Body of pancreas (tissue), 4 donors: ENCODE measurements at regions not wholly inside any gene's neighbourhood (a gene's known extent, or its start where the extent isn't known, plus 50 kb on each side); places are given as distances from the start of the nearest gene placed in this dataset.

Source experiments
- ATAC-seq: fragments of 150-250 bp; one replicate; pipeline ENCODE4 v1.9.1; 2016
- DNase-seq, 4 donors: peaks; one replicate each; pipeline ENCODE4 v3.0.0-alpha.2; 2019
- H3K27ac ChIP-seq, 4 donors: fragments of 200-600 bp; sonication (generic); 1 replicate in 3 of 4; 2 replicates in 1 of 4; pipeline versions ENCODE4 v1.5.1 to v1.6.1; 2016 to 2019; ENCODE audit warnings: mild to moderate bottlenecking in 1 of 4, mixed read lengths in 1 of 4, moderate library complexity in 1 of 4
- H3K27me3 ChIP-seq, 2 donors: fragments of 200-600 bp; sonication (generic); one replicate each; pipeline ENCODE4 v1.6.0; 2016; ENCODE audit warnings: mild to moderate bottlenecking in 1 of 2
- H3K36me3 ChIP-seq, 2 donors: fragments of 200-600 bp; sonication (generic); replicated peaks in 1 of 2; 2 replicates each; pipeline ENCODE4 v1.5.1; 2016; ENCODE audit warnings: low read depth in 2 of 2; ENCODE audit not compliant: insufficient read depth in 1 of 2
- H3K4me1 ChIP-seq: fragments of 200-600 bp; sonication (generic); one replicate; pipeline ENCODE4 v1.6.0; 2016
- H3K4me3 ChIP-seq, 2 donors: fragments of 200-600 bp; sonication (generic); 1 replicate in 1 of 2; 2 replicates in 1 of 2; pipeline ENCODE4 v1.5.1; 2016 to 2019
- H3K9me3 ChIP-seq, 3 donors: fragments of 200-600 bp; sonication (generic); 1 replicate in 2 of 3; 2 replicates in 1 of 3; pipeline ENCODE4 v1.5.1; 2016
- CTCF ChIP-seq, 7 experiments: fragments of 450-650 bp in 4 of 7; fragments of 200-600 bp in 3 of 7; sonication (generic) in 3 of 7; IDR thresholded peaks; one replicate each; pipeline ENCODE4 v1.5.1; 2016 to 2019; ENCODE audit warnings: antibody characterized with exemption in 7 of 7
- POLR2A ChIP-seq, 3 donors: fragments of 450-650 bp; IDR thresholded peaks; one replicate each; pipeline ENCODE4 v1.6.1; 2016; ENCODE audit warnings: antibody characterized with exemption in 3 of 3, mild to moderate bottlenecking in 2 of 3
- WGBS, 2 donors: methylation state at CpG; one replicate each; pipeline ENCODE4 v1.1.5; 2017; 5-methylcytosine and 5-hydroxymethylcytosine counted together
- intact Hi-C: fragments of 100-400 bp; cut with DNase I; formaldehyde crosslinking; loops from one replicate; pipeline ENCODE4 v1.15.1; 2023

DNA sequence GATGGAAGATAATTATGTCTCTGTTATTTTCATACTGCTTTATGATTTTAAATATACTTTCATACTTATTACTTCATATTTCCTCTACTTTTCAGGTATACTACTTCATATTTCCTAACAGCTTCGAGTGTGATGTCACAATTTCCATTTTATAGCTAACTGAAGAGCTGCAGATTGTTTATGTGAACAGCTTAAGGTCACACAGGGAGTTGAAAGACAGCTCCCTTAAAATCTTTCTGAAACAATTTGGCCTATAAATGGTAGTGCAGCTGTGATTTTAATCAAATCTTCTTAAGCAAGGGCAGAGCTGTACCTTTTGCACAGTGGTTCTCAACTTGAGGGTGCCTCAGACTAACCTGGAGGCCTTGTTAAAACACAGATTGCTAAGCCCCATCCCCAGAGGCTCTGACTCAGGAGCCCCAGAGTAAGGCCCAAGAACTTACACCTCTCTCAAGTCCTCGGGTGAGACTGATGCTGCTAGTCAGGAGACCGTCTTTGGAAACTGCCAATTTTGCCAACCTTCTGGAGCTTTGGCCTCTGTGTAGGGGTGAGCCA is 347.0 kb upstream of the HSF2 start:
- intact Hi-C loops: no loop called here
- Histone ChIP-seq H3K4me1 (no peaks in the 10 kb centered on the region), H3K27me3 (no peaks in the 10 kb centered on the region), H3K4me3 (no peak overlapping the region), H3K9me3 (no peaks in the 10 kb centered on the region), H3K27ac (no peak overlapping the region), H3K36me3 (no peaks in the 10 kb centered on the region)
- 76 to 78% methylated on average over 3 of the region's 3 CpGs for WGBS, 2 donors
- no peak for TF ChIP-seq CTCF (IDR thresholded peaks at IDR 0.05)
- no peak for TF ChIP-seq POLR2A (IDR thresholded peaks at IDR 0.05)
- ATAC-seq (no peak), DNase-seq (no peak)

GRCh38 chr6:122059918-122060317 is 339.5 kb upstream of the HSF2 start:
- no peak for DNase-seq
- Histone ChIP-seq H3K4me3 (no peak overlapping the region), H3K36me3 (no peaks in the 10 kb centered on the region), H3K27ac (no peak overlapping the region), H3K4me1 (no peaks in the 10 kb centered on the region), H3K9me3 (no peaks in the 10 kb centered on the region), H3K27me3 (no peaks in the 10 kb centered on the region)
- TF ChIP-seq CTCF (IDR thresholded peaks at IDR 0.05) (no peak), POLR2A (IDR thresholded peaks at IDR 0.05) (no peak)
- no peak for ATAC-seq
- WGBS, 2 donors: 70 to 74% methylated on average over 4 of the region's 4 CpGs
- intact Hi-C loops: no loop called here

DNA sequence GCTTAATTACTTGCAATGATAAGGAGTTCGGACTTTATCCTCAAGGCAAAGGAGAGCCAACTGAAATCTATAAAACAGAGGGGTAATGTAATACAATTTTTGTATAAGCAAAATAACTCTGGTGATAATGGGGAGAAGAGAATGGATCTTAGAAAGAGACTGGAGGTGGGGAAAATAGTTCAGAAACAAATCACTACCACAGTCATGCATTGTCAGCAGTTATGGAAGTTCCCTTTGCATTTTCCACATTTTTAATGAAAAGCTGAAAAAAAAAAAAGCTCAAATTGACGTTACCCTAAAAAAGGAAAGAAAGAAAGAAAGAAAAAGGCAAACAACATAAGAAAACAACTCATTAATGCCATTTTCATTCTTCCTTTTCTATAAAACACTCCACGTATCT is 337.6 kb upstream of the HSF2 start:
- intact Hi-C loops: no loop called here
- Histone ChIP-seq H3K4me1 (no peaks in the 10 kb centered on the region), H3K27me3 (no peaks in the 10 kb centered on the region), H3K36me3 (no peaks in the 10 kb centered on the region), H3K9me3 (no peaks in the 10 kb centered on the region), H3K4me3 (no peak overlapping the region), H3K27ac (no peak overlapping the region)
- TF ChIP-seq CTCF (IDR thresholded peaks at IDR 0.05): no peak
- TF ChIP-seq POLR2A (IDR thresholded peaks at IDR 0.05): no peak
- ATAC-seq (no peak), DNase-seq (no peak)
- WGBS, 2 donors: 79 to 83% methylated on average over 3 of the region's 3 CpGs

- 69 to 72% methylated on average over 4 of the region's 4 CpGs for WGBS, 2 donors
- Histone ChIP-seq H3K27ac (no peak overlapping the region), H3K9me3 (no peaks in the 10 kb centered on the region), H3K36me3 (no peaks in the 10 kb centered on the region), H3K4me1 (peaks cover 5% of the 10 kb centered on the region), H3K27me3 (no peaks in the 10 kb centered on the region), H3K4me3 (no peak overlapping the region)
- TF ChIP-seq CTCF (IDR thresholded peaks at IDR 0.05) (no peak), POLR2A (IDR thresholded peaks at IDR 0.05) (no peak)
- no peak for DNase-seq
- intact Hi-C loops: no loop called here
- no peak for ATAC-seq
Observed at GRCh38 chr6:122063076-122063475, 336.4 kb upstream of the HSF2 start.

DNA sequence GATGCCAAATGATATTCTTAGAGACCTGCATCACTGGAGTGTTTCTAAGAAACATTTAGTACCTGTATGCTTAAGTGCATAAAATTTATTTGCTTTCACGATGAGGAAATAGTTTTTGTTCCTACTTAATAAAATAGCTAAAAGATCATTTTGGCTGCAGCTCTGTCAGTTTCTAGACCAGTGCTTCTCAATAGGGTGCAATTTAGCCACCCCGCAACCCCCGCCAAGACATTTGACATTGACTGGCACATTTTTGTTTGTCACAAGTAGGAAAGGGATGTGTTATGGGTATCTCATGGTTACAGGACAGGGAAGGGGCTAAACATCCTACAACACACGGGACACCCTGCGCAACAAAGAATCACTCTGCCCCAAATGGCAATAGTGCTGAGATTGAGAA is 335.7 kb upstream of the HSF2 start:
- no peak overlapping the region for H3K4me3 ChIP-seq
- DNase-seq (no peak), ATAC-seq (no peak)
- intact Hi-C loops: no loop called here
- H3K27me3 ChIP-seq: no peaks in the 10 kb centered on the region
- H3K27ac ChIP-seq: no peak overlapping the region
- no peaks in the 10 kb centered on the region for H3K9me3 ChIP-seq
- no peak for TF ChIP-seq CTCF (IDR thresholded peaks at IDR 0.05)
- no peak for TF ChIP-seq POLR2A (IDR thresholded peaks at IDR 0.05)
- peaks cover 11% of the 10 kb centered on the region for H3K4me1 ChIP-seq
- H3K36me3 ChIP-seq: no peaks in the 10 kb centered on the region
- 87 to 88% methylated on average over 5 of the region's 5 CpGs for WGBS, 2 donors
